ENCODE measurements at regions not wholly inside any gene's neighbourhood (a gene's known extent, or its start where the extent isn't known, plus 50 kb on each side); places are given as distances from the start of the nearest gene placed in this dataset.
"Not testable (repeated sequence)": the region's sequence is repeated elsewhere in the genome, so short reads cannot be mapped to it uniquely, and the experiment has no call there.

- DNase-seq = no peak
Measured at GRCh38 chr21:43286196-43286595, 117.4 kb downstream of the CRYAA start.

- DNase-seq = no peak
Measured at GRCh38 chr21:43284700-43285099, 115.9 kb downstream of the CRYAA start.

GRCh38 chr21:43284238-43284637 is 115.4 kb downstream of the CRYAA start:
- DNase-seq = no peak

DNA sequence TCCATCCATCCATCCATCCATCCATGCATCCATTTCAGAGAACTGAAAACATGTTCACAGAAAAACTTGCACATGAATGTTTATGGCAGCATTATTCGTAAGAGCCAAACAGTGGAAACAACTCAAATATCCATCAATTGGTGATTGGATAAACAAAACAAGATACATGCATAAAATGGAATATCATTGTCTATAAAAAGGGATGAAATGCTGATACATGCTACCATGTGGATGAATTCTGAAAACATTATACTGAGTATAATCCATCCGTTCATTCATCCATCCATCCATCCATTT is 115.1 kb downstream of the CRYAA start:
- not testable (repeated sequence) for DNase-seq

DNA sequence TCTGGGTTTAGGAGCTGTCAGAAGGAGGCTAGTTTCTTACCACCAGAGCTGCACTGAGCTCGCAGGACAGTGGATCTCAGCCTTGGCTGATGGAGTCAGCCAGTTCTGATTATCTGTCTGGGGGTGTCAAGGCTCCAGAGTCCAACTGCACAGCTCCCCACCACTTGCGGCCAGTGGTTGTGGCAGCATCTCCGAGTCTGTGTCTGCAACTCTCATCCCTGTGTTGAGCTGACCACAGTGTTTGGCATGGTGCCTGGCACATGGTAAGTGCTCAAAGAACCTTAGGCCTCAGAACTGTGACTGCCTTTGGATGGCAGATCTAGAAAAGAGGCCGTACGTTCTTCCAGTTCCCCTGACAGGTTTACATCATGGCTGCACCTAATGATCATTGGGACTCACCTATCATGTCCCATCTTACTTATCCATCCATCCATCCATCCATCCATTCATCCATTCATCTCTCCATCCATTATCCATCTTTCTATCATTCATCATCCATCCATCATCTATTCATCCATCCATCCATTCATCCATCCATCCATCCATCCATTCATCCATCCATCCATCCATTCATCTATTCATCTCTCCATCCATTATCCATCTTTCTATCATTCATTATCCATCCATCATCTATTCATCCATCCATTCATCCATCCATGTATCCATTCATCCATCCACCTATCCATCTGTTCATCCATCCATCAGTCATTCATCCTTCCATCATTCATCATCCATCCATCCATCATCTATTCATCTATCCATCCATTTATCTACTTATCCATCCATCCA is 114.5 kb downstream of the CRYAA start:
- DNase-seq = no peak

DNA sequence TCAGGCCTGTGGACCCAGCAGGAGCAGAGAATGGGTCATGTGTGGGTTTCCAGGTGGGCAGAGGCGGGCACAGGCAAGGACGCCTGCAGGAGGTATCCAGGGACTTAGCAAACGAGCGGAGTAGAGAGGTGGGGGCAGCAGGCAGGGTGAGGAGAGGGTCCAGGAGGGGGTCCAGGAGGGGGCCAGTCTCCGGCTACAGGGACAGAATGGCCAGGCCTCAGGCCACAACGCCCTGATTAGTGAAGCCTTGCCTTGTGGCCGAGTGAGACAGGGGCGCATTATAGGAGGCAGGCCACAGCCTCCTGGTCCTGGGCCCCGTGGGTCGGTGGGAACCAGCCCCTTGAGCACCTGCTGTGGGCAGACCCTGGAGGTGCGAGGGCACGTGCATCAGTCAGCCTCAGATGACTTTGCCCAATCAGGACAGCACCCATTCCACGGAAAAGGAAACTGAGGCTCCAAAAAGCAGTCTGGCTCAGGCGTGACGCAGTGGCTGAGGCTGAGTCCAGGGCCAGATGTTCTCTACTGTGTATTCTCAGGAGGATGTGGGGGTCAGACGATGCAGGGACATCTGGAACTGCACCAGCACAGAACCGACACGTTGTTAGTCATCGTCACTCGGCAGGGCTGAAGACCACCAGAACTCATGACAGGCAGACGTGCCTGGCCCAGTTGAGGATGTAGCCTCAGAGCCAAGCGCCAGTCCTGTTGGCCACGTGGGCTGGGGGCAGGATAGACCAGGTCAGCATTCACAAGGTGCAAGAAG is 113.7 kb downstream of the CRYAA start:
- no peak for DNase-seq

GRCh38 chr21:43281661-43282357 is 113.0 kb downstream of the CRYAA start:
- no peak for DNase-seq

DNA sequence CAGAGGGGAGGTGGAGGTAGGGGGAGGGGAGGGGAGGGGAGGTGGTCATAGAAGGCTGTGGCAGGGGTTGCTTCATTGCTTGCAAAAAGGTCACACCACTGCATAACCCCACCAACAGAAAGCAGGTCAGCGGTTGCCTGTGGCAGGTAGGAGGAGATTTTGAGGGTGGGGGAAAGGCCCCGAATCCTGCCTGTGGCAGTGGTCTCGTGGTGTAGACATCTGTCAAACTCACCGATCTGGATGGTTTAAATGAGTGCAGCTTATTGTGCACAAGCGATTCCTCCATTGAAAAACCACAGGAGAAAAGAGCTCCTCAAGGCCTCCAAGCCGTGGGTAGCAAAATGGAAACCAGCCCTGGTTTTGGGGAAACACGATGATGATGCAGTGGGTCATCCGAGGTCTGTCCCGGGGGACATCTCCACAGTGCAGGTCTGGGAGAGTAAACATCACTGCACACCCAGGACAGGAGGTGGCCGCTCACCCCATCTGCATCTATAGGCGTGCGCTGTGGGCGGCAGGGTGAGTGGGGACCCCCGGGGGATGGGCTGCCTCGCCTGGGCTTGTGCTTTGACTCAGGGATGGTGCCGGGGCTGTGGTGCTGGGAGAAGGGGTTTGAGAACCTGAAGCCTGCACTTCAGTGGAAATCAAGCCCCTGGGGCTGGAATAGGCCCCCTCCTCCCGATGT is 112.3 kb downstream of the CRYAA start:
- no peak for DNase-seq

GRCh38 chr21:43279578-43279894 is 110.7 kb downstream of the CRYAA start:
- DNase-seq = no peak

GRCh38 chr21:43278766-43279577 is 110.2 kb downstream of the CRYAA start:
- DNase-seq = no peak

DNA sequence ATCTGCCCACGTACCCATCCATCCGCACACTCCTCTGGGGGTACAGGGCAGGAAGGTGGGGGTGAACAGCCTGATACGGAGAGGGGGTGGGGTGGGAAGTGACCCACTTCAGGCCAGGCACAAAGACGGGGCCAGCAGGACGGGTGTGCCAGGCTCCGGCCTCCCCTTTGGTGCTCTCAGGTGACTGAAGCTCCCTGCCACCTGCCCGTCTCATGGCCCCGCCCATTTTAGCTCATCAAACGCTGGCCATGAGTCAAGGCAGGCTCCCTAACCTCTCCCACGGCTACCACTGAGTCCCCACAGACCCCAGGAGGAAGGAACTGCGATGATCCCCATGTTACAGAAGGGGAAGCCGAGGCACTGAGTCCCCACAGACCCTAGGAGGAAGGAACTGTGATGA is 109.6 kb downstream of the CRYAA start:
- DNase-seq = no peak

- DNase-seq = no peak
Measured at GRCh38 chr21:43277481-43278351, 108.9 kb downstream of the CRYAA start.

GRCh38 chr21:43276811-43277210 is 108.0 kb downstream of the CRYAA start:
- no peak for DNase-seq

DNA sequence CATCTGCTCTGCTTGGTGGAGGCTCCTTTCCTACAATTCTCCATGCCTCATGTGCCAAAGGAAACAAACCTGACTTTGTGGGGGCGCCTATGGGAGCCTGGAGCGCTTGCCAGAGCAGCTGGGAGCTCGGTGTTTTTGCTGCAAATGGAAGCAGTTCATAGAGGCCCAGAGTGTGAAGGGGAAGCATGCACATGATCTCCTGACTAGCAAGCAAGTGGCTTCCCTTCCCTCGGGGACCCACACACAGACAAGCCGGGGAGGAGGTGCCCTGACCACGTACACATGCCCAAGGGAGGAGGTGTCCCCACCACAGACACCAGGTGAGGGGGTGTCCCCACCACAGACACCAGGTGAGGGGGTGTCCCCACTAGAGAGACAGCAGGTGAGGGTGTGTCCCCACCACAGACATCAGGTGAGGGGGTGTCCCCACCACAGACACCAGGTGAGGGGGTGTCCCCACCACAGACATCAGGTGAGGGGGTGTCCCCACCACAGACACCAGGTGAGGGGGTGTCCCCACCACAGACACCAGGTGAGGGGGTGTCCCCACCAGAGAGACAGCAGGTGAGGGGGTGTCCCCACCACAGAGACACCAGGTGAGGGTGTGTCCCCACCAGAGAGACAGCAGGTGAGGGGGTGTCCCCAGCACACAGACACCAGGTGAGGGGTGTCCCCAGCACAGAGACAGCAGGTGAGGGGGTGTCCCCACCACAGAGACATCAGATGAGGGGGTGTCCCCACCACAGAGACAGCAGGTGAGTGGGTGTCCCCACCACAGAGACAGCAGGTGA is 106.8 kb downstream of the CRYAA start:
- no peak for DNase-seq

DNA sequence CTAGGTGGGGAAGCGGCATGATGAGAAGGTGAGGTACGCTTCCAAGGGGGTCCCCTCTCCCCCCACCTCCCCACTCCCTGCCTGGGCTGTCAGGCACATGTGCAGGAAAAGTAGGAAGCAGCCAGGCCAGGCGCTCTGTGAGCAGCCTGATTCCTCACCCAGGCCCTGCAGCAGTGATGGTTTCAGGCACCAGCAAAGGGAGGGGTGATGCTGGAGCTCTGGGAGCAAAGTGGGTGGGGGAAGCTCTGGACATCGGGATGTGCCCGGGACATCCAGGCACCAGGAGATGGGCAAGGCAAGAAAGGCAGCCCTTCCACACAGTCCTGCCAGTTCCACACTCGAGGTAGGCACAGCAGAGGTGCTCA is 106.1 kb downstream of the CRYAA start:
- DNase-seq = no peak

DNA sequence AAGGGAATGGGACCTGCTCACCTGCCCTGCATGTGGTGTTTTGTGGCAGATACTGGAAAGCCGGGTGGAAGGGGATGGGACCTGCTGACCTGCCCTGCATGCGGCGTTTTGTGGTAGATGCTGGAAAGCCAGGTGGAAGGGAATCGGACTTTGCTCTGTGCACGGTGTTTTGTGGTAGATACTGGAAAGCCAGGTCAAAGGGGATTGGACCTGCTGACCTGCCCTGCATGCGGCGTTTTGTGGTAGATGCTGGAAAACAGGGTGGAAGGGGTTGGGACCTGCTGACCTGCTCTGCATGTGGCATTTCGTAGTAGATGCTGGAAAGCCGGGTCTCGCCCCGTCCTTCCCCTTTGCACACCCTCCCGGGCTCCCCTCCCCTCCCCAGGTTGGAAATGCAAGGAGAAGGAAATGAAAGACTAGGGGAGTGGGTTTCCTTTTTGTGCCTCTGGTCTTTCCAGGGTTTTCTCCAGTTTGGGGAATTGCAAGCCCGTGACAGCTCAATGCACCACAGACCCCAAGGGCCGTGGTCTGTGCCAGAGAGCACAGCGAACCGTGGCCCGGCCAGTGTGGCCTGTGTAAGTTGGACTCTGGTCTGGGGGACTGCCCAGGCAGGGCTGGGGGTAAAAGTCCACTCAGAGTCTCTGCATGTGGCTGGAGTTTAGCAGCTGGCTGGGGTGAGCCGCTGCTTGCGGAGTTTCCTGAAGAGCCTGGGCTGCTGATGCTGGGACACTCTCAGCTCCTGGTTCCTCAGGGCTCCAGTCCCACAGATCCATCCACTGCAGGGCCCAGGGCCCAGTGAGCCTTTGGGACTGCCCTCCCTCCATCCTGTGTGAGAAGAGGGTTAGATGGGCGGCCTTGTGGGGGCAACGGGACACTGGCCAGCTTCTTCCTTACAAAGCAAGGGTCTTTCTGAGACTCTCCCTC is 105.5 kb downstream of the CRYAA start:
- no peak for DNase-seq

DNA sequence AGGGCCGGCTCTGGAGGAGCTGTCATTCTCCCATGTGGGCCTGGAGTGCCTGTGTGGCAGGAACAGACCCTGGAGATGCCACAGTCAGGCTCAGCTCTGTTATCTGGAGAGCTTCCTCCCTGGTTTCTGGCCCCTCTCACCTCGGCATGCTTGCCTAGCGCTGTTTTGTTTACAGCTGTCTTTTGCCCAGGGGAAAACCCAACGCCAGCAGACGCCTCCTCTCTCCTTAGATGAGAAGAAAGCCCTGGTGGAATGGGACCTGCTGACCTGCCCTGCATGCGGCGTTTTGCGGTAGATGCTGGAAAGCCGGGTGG is 104.9 kb downstream of the CRYAA start:
- DNase-seq = no peak

DNA sequence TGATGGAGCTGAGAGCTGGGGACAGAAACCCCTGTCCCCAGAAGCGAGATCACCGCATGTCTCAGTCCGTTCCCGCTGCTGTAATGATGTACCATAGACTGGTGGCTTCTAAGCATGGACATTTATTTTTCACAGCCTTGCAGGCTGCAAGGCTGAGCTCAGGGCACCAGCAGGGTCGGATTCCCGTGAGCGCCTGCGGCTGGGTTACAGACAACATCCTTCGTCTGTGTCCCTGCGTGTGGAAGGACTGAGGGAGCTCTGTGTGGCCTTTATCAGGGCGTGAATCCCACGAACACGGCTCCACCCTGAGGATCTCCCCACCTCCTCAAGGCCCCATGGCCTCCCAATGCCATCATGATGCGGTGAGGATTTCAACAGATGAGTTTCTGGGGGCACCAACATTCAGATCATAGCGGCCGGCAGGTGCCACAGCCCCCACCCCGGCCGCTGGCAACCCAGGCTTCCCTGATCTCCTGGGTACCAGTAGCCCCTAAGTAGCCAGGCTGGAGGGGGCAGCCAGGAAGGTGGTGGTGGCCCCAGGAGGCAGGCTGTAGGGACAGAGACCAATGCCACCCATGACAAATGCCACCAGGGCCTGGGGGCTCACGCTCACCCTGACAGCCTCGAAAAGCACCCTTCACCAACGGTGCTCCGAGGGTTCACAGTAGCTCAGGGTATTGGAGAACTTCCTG is 104.4 kb downstream of the CRYAA start:
- no peak for DNase-seq

DNA sequence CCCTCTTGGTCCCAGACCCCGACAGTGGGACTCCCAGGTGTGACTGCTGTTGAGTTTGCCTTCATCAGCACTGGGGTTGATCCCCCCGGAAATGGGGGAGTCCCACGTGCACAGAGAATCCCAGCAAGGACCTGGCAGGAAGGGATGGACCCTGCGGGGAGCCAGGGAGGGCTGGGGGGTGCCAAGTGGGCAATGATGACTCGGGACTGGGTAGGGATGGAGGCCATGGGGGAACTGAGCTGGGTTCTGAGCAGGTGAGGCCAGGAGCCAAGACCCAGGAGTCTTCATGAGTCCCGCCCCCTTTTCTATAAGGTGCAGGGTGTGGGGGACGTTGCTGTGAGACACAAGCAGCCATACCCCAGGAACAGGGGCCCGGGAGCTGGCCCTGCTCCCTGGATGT is 103.8 kb downstream of the CRYAA start:
- no peak for DNase-seq

Measured in NCI-H2029 treated with DMSO at 0.1 percent for 48 hours (cell line).